Endothelial cell (in vitro differentiated cells): ENCODE measurements at regions not wholly inside any gene's neighbourhood (a gene's known extent, or its start where the extent isn't known, plus 50 kb on each side); places are given as distances from the start of the nearest gene placed in this dataset.

Experiments used
- DNase-seq: peaks from one replicate; pipeline ENCODE4 v3.0.0; 2021; ENCODE audit warnings: low spot score
- H3K27ac Mint-ChIP-seq: one replicate; pipeline ENCODE4 v1.8.0; 2021; ENCODE audit warnings: mixed read lengths, inconsistent platforms; ENCODE audit not compliant: unreplicated experiment
- H3K27me3 Mint-ChIP-seq: one replicate; pipeline ENCODE4 v1.8.0; 2021; ENCODE audit warnings: mild to moderate bottlenecking, moderate library complexity, mixed read lengths, inconsistent platforms; ENCODE audit not compliant: unreplicated experiment
- H3K36me3 Mint-ChIP-seq: one replicate; pipeline ENCODE4 v1.8.0; 2021; ENCODE audit warnings: mild to moderate bottlenecking, low read depth, mixed read lengths, inconsistent platforms; ENCODE audit not compliant: unreplicated experiment
- H3K4me1 Mint-ChIP-seq: one replicate; pipeline ENCODE4 v1.8.0; 2021; ENCODE audit warnings: mild to moderate bottlenecking, mixed read lengths, inconsistent platforms; ENCODE audit not compliant: unreplicated experiment
- H3K4me3 Mint-ChIP-seq: one replicate; pipeline ENCODE4 v1.8.0; 2021; ENCODE audit warnings: mild to moderate bottlenecking, mixed read lengths, inconsistent platforms; ENCODE audit not compliant: unreplicated experiment
- H3K9me3 Mint-ChIP-seq: one replicate; pipeline ENCODE4 v1.8.0; 2021; ENCODE audit warnings: mixed read lengths, inconsistent platforms; ENCODE audit not compliant: unreplicated experiment
- CTCF ChIP-seq: fragments of 200-600 bp; sonication (generic); IDR thresholded peaks from one replicate; pipeline ENCODE4 v1.5.0; 2021; ENCODE audit warnings: antibody characterized with exemption; ENCODE audit not compliant: unreplicated experiment

GRCh38 chr15:70214276-70214675 is 116.6 kb upstream of the TLE3 start:
- H3K4me3 Mint-ChIP-seq = no peak overlapping the region
- TF ChIP-seq CTCF = no peak
- no peaks in the 10 kb centered on the region for H3K9me3 Mint-ChIP-seq
- H3K36me3 Mint-ChIP-seq = no peaks in the 10 kb centered on the region
- H3K27ac Mint-ChIP-seq = no peak overlapping the region
- DNase-seq = no peak
- H3K27me3 Mint-ChIP-seq = peaks cover 3% of the 10 kb centered on the region
- H3K4me1 Mint-ChIP-seq = peaks cover 7% of the 10 kb centered on the region

- Mint-ChIP-seq H3K36me3 (no peaks in the 10 kb centered on the region), H3K4me3 (no peak overlapping the region), H3K27ac (no peak overlapping the region), H3K9me3 (no peaks in the 10 kb centered on the region), H3K27me3 (peaks cover 3% of the 10 kb centered on the region), H3K4me1 (peaks cover 7% of the 10 kb centered on the region)
- no peak for TF ChIP-seq CTCF
- no peak for DNase-seq
Measured at GRCh38 chr15:70213794-70214193, 116.1 kb upstream of the TLE3 start.

GRCh38 chr15:70212963-70213315 is 115.2 kb upstream of the TLE3 start:
- peaks cover 7% of the 10 kb centered on the region for H3K4me1 Mint-ChIP-seq
- no peak for TF ChIP-seq CTCF
- DNase-seq = no peak
- H3K27ac Mint-ChIP-seq = no peak overlapping the region
- H3K9me3 Mint-ChIP-seq = no peaks in the 10 kb centered on the region
- H3K36me3 Mint-ChIP-seq = no peaks in the 10 kb centered on the region
- H3K27me3 Mint-ChIP-seq = no peaks in the 10 kb centered on the region
- H3K4me3 Mint-ChIP-seq = no peak overlapping the region

- Mint-ChIP-seq H3K27ac (no peak overlapping the region), H3K4me1 (peaks cover 7% of the 10 kb centered on the region), H3K9me3 (no peaks in the 10 kb centered on the region), H3K36me3 (no peaks in the 10 kb centered on the region), H3K4me3 (no peak overlapping the region), H3K27me3 (no peaks in the 10 kb centered on the region)
- DNase-seq = no peak
- no peak for TF ChIP-seq CTCF
Measured at GRCh38 chr15:70212286-70212962, 114.7 kb upstream of the TLE3 start.

- DNase-seq = no peak
- no peak overlapping the region for H3K27ac Mint-ChIP-seq
Measured at GRCh38 chr15:70210528-70210927, 112.8 kb upstream of the TLE3 start.

More at GRCh38 chr15:70210528-70210927, 112.8 kb upstream of the TLE3 start:
- Mint-ChIP-seq H3K27me3 (no peaks in the 10 kb centered on the region), H3K36me3 (no peaks in the 10 kb centered on the region), H3K9me3 (no peaks in the 10 kb centered on the region), H3K4me1 (peaks cover 7% of the 10 kb centered on the region), H3K4me3 (no peak overlapping the region)
- no peak for TF ChIP-seq CTCF
